ENCODE measurements at regions not wholly inside any gene's neighbourhood (a gene's known extent, or its start where the extent isn't known, plus 50 kb on each side); places are given as distances from the start of the nearest gene placed in this dataset.

GRCh38 chr2:195408196-195408595, 248.8 kb upstream of the SLC39A10 start:
- no peaks in the 10 kb centered on the region for H4K20me1 ChIP-seq (replicated peaks; ENCODE audit: control insufficient read depth, extremely low read depth, insufficient read depth, low read length)
- FAIRE-seq: no peak

More at GRCh38 chr2:195408196-195408595, 248.8 kb upstream of the SLC39A10 start:
- Histone ChIP-seq H3K36me3 (ENCODE audit: control insufficient read depth in 2 of 2, extremely low read depth in 1 of 2, insufficient read depth in 2 of 2, low read length in 2 of 2) (no peaks in the 10 kb centered on the region), H3K27ac (ENCODE audit: insufficient read depth, low read depth, low read length) (no peak overlapping the region), H3K9me1 (replicated peaks; ENCODE audit: control insufficient read depth, extremely low read depth, insufficient read depth, low read length) (no peaks in the 10 kb centered on the region), H2AFZ (ENCODE audit: low read depth, low read length) (no peak overlapping the region), H3K27me3 (ENCODE audit: control insufficient read depth in 2 of 2, insufficient read depth in 2 of 2, low read length in 2 of 2) (peaks cover 0 to 2% of the 10 kb centered on the region in 2 experiments), H3K79me2 (ENCODE audit: control insufficient read depth, insufficient read depth, low read length) (no peaks in the 10 kb centered on the region), H3K9me3 (replicated peaks; ENCODE audit: control insufficient read depth, insufficient read depth, low read length) (no peaks in the 10 kb centered on the region), H3K4me2 (ENCODE audit: insufficient read depth, low read length) (no peak overlapping the region), H3K4me3 (replicated peaks in 1 of 3; ENCODE audit: insufficient read depth in 1 of 3, low read depth in 1 of 3, low read length in 3 of 3) (no peak overlapping the region), H3K9ac (replicated peaks; ENCODE audit: extremely low read depth, insufficient read depth, low read length) (no peak overlapping the region), H3K4me1 (ENCODE audit: control insufficient read depth, extremely low read depth, insufficient read depth, low read length) (no peaks in the 10 kb centered on the region)
- CTCF ChIA-PET: no interaction called here
- intact Hi-C loops (cut with micrococcal nuclease) (no loop called here), dilution Hi-C loops (cut with MboI; ENCODE audit: extremely low pct_ligation_motif_present, low sequenced_read_pairs) (no loop called here)
- TF ChIP-seq POLR2AphosphoS5 (IDR thresholded peaks at IDR 0.05; ENCODE audit: insufficient read depth, low read depth, low read length) (no peak), POLR2A (IDR thresholded peaks at IDR 0.05; ENCODE audit: low read depth, low read length) (no peak), FOS (IDR thresholded peaks at IDR 0.05; ENCODE audit: borderline replicate concordance, insufficient read depth, low read length) (no peak), GATA2 (IDR thresholded peaks at IDR 0.05; ENCODE audit: insufficient read depth, insufficient read length, low read depth, low read length) (no peak), MAX (IDR thresholded peaks at IDR 0.05; ENCODE audit: insufficient read depth, insufficient read length) (no peak), EZH2 (IDR thresholded peaks at IDR 0.05; ENCODE audit: borderline replicate concordance, low read depth, low read length, severe bottlenecking) (no peak), JUN (IDR thresholded peaks at IDR 0.05; ENCODE audit: borderline replicate concordance, insufficient read depth, insufficient read length, low read depth) (no peak), CTCF (IDR thresholded peaks at IDR 0.05; ENCODE audit: extremely low read depth in 1 of 2, insufficient read depth in 1 of 2, low read depth in 1 of 2, low read length in 2 of 2) (no peak), MYC (IDR thresholded peaks at IDR 0.05; ENCODE audit: low read depth, low read length) (no peak)
- POLR2A ChIA-PET: no interaction called here
- BruUV-seq (replicated peaks): no TSS peak
- DNase-seq (ENCODE audit: low read depth, low spot score): no peak

Data from endothelial cell of umbilical vein (primary cell).